Activated T-cell treated with anti-CD3 and anti-CD28 coated beads for 48 hours (primary cell): ENCODE measurements at regions not wholly inside any gene's neighbourhood (a gene's known extent, or its start where the extent isn't known, plus 50 kb on each side); places are given as distances from the start of the nearest gene placed in this dataset.
"Not testable (repeated sequence)": the region's sequence is repeated elsewhere in the genome, so short reads cannot be mapped to it uniquely, and the experiment has no call there.

Experiments
- DNase-seq: peaks from one replicate; pipeline ENCODE4 v3.0.0-alpha.2; 2020; ENCODE audit warnings: low read depth

- not testable (repeated sequence) for DNase-seq
Measured at GRCh38 chr7:69052-69451, 123.3 kb upstream of the FAM20C start.

GRCh38 chr7:69499-70123 is 122.8 kb upstream of the FAM20C start:
- DNase-seq: not testable (repeated sequence)

- DNase-seq: not testable (repeated sequence)
Measured at GRCh38 chr7:70207-70606, 122.2 kb upstream of the FAM20C start.

- DNase-seq: not testable (repeated sequence)
Measured at GRCh38 chr7:70989-71388, 121.4 kb upstream of the FAM20C start.

GRCh38 chr7:72266-73057 is 119.9 kb upstream of the FAM20C start:
- DNase-seq: not testable (repeated sequence)

- DNase-seq: not testable (repeated sequence)
Measured at GRCh38 chr7:73058-73331, 119.4 kb upstream of the FAM20C start.

- not testable (repeated sequence) for DNase-seq
Measured at GRCh38 chr7:74008-74540, 118.3 kb upstream of the FAM20C start.

GRCh38 chr7:75511-75910 is 116.9 kb upstream of the FAM20C start:
- not testable (repeated sequence) for DNase-seq

- DNase-seq: not testable (repeated sequence)
Measured at GRCh38 chr7:76202-76601, 116.2 kb upstream of the FAM20C start.

GRCh38 chr7:76829-77395 is 115.5 kb upstream of the FAM20C start:
- DNase-seq: not testable (repeated sequence)

- DNase-seq: not testable (repeated sequence)
Measured at GRCh38 chr7:78862-79261, 113.5 kb upstream of the FAM20C start.

- DNase-seq: not testable (repeated sequence)
Measured at GRCh38 chr7:79400-80055, 112.8 kb upstream of the FAM20C start.

GRCh38 chr7:80259-81067 is 111.9 kb upstream of the FAM20C start:
- no peak for DNase-seq

GRCh38 chr7:81068-81925 is 111.1 kb upstream of the FAM20C start:
- DNase-seq: no peak

GRCh38 chr7:81926-82756 is 110.2 kb upstream of the FAM20C start:
- DNase-seq: no peak

GRCh38 chr7:82757-83155 is 109.6 kb upstream of the FAM20C start:
- DNase-seq: no peak

GRCh38 chr7:83441-83840 is 108.9 kb upstream of the FAM20C start:
- no peak for DNase-seq

GRCh38 chr7:83861-84632 is 108.3 kb upstream of the FAM20C start:
- DNase-seq: no peak

- no peak for DNase-seq
Measured at GRCh38 chr7:84633-85020, 107.7 kb upstream of the FAM20C start.
